CD1c-positive myeloid dendritic cell (primary cell): ENCODE measurements at regions not wholly inside any gene's neighbourhood (a gene's known extent, or its start where the extent isn't known, plus 50 kb on each side); places are given as distances from the start of the nearest gene placed in this dataset.

ENCODE experiments used
- DNase-seq: peaks from one replicate; pipeline ENCODE4 v3.0.0-alpha.2; 2016; ENCODE audit errors: extremely low spot score

DNA sequence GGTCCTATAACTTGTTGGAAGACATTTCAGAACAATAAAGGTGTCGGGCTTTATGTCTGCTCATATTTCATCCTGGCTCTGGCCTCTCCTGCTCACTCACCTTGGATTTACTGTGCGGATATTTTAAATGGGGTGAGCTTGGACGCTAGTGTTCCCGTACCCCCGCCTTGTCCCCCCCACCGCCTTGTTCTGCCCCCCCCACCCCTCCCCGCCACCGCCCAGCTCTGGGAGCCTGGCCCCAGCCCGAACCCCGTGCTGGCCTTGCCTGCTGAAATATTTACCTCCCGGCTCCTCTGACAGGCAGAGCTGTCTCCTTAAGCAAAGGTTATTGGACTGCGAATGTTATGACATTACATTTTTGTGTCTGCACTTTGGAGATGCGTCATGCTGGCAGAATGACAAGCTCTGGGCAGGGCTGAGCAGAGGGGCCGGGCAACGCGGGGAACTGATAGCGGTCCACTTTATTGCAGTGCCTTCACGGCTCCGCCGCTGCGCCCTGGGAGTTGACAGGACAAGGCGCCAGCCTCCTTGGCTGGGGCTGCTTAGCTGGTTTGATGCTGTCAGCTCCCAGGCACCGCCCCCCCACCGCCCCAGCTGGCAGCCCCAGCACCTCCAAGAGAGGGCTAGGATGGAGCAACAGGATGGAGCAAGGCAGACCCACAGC lies 222.5 kb upstream of the GSE1 start:
- DNase-seq: no peak

- DNase-seq: no peak
Observed at GRCh38 chr16:85391175-85391707, 221.9 kb upstream of the GSE1 start.

DNA sequence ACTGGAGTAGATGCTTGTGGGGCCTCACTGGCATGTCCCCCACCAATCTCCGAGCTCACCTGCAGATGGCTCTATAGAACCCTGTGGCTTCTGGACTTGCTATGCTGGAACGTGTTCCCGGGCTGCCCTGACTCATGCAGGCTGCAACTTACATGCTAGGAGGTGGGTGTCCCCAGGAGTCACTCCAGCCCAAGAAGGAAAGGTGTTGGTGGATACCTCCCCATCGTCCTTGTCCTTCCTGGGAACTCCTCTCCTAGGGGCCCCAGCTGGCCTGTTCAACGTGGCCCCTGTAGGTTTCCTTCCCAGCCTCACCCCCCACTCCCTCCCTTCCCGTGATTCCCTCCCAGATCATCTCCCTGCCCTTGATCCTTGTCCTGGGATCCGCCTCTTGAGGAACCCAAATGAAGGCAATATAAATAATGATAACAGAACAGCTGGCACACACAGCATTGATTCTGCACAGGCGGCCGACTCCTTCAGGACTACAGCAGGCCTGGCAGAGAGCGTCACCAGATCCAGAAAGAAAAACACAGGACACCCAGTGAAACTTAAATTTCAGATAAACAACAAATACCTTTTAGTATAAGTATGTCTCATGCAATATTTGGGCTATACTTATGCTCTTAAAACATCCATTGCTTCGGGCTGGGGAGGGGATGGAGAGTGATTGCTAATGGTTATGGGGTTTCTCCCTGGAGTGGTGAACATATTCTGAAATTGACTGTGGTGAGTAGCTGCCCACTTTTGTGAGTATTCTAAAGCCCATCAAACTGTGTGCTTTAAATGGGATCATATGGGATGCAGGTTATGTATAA lies 221.1 kb upstream of the GSE1 start:
- no peak for DNase-seq

GRCh38 chr16:85392756-85393673 lies 220.1 kb upstream of the GSE1 start:
- DNase-seq: no peak

- peak; percentile 67 for DNase-seq
Observed at GRCh38 chr16:85393674-85394451, 219.3 kb upstream of the GSE1 start.

- no peak for DNase-seq
Observed at GRCh38 chr16:85394456-85395206, 218.5 kb upstream of the GSE1 start.

DNA sequence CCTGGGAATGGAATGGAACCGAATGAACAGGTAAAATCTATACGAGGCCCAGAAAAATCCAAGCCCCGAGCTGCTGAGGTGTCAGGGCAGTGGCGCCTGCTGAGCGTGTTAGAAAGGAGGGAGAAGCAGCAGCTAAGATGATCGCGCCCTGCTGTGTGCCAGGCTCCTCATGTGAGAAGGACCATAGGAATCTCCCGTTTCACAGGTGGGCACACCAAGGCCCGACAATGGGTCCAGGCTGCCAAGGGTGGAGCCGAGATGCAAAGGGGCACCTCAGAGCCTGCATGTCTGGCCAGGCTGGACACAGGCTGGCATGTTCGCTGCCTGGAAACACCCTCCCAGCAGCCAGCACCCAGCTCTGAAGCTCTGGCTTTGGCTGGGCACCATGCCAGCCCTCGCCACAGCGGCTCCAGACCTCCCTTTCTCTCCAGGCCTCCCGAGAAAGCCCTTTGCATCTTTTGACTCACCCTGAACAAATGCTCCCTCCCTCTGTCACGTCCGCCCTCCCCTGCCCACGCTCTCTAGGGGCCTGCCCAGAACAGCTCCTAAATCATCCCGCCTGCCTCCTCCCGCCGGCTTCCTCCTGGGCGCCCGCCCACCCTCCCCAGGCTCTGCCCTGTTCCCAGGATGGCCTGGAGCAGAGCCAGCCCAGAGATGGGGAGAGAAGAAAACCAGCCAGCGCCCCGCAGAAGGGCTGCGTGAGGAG lies 217.8 kb upstream of the GSE1 start:
- peak; percentile 80 for DNase-seq

- DNase-seq: no peak
Observed at GRCh38 chr16:85395913-85396878, 216.9 kb upstream of the GSE1 start.

DNA sequence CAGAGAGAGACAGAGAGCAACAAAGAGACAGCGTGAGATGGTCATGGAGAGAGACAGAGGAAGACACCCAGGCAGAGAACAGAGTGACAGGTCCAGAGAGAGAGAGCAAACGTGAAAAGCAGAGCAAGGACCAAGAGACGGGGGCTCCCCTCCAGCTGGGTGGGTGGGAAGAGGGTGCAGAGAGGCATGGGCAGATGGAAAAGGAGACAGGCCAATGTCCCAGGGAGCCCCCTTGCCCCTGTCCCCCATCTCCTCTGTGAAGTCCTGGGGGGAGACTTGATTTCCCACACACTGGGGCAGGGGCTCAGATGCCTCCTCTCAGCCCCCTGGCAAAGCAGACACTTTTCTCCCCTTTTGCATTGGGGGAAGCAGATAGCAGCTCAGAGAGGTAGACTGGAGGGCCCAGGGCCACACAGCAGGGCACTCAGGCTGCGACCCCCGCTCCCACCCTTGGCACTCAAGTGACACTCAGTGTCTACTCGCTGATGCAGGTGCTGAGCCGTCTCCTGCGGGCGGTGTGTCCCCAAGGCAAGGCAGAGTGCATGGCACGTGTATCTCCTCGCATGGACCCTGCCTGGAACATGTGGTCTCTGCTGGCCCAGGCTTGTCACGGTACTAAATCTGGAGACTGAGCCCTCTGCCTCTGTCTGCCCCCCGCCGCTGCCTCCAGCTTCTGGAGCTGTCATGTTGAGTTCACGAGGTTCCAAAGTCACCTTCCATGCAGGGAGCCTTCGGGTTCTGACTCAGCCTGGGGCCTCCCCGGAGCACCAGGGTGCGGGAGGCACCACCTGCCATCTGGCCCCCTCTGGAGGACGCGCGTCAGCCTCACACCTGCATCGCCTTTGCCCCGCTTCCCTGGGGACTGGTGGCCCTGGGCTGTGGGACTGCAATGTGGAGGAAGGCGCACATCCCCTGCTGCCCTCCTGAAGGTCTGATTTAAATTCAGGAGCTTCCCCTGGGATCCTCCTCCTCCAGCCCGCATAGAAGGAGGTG lies 215.9 kb upstream of the GSE1 start:
- DNase-seq: no peak

DNA sequence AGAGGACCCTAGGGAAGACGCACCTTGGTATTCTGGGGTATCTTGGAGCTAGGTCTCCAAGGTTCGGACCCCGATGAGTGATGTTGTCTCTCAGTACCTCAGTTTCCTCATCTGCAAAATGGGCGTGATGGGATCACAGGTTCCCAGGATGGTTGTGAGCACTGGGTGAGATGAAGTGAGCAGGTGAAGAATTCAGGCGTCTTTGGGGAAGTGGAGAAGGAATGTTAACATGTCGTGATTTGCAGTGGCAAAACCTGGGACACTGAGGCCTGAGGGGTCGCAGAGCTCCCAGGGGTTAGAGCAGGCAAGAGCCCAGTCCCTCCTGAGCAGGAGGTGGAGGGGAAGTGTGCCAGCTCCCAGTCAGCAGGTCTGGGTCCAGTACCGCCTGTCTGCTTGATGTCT lies 215.1 kb upstream of the GSE1 start:
- no peak for DNase-seq

GRCh38 chr16:85398688-85399582 lies 214.2 kb upstream of the GSE1 start:
- DNase-seq: no peak

DNA sequence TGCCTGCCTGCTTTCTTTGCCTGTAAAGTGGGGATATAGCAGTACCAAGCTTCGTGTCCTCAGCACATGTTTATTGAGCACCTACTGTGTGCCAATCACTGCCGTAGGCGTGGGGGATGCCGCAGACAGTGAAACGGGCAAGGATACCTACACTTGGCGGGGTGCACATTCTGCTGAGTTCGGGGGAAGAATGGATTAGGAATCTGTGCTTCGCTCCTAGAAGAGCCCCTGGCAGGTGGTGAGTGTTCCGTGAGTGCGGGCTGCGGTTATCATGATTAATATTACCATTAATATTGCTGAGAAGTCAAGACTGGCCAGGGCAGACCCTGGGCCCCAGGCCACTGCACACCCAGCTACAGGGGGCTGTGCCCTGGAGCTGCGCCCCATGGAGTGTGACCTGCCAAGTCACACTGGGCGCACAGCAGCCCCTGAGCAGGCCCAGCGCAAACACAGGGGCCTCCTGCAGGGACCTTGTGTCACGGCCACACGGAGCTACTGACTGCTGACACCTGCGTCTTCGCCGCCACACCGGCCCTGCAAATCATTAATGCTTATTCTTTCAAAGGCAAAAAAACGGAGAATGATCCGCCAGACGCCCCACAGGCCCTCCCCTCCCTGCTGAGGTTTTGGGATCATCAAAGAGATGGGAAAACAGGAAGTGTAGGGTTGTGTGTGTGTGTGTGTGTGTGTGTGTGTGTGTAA lies 213.4 kb upstream of the GSE1 start:
- no peak for DNase-seq

DNA sequence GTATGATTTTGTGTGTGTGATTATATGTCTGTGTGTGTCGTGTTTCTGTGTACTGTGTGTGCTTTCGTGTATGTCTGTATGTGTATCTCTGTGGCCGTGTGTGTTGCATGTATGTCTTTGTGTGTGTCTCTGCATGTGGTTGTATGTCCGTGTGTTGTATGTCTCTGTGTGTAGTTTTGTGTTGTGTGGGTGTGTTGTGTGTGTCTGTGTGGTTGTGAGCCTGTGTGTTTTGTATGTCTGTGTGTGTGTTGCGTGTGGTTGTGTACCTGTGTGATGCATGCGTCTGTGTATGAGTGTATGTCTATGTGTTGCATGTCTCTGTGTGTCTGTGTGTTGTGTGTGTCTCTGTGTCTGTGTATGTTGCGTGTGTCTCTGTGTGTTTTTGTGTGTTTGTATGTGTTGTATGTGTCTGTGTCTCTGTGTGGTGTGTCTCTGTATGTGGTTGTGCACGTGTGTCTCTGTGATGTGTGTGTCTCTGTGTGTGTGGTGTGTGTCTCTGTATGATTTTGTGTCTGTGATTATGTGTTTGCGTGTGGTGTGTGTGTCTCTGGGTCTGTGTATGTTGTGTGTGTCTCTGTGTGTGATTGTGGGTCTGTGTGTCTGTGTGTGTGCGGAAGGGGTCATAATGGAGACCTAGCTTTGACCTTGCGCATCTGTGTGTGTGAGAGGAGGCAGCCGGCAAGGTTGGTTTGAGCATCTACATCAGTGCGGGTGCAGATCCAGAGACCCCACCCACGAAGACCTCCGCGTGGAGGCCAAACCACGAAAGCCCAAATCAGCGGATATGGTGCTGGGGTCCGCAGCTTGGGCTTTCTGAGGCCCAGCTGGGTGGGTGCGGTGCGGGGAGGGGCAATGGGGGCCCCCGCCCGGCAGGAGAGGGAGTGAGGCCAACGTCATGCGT lies 212.6 kb upstream of the GSE1 start:
- DNase-seq: no peak

DNA sequence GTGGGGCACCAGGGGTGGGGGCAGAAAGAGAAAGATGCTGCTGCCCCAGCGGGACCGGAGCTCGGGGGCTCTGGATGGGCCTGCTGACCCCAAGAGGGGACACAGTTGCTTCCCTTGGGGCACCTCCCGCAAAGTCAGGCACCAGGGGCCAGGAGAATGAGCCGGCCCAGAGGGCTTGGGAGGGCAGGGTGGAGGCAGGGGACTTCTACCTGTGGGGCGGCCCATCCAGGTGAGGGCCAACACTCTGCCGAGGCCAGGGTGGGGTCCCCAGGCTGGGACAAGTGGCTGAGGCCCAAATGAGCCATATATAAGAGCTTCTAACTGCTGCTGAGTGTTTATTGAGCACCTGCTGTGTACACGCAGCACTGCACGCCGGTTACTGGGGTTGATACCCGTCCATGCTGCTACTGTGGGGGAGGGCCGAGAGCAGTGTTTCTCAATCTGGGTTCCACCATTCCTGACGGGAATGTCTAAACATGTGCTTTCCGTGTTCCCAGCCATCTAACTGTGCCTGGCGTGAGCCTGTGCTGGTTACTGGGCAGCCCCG lies 211.7 kb upstream of the GSE1 start:
- DNase-seq: no peak
